ENCODE measurements at regions not wholly inside any gene's neighbourhood (a gene's known extent, or its start where the extent isn't known, plus 50 kb on each side); places are given as distances from the start of the nearest gene placed in this dataset.

- DNase-seq: no peak
These were observed 65.7 kb upstream of the SDK1 start for GRCh38 chr7:3235322-3235721.

GRCh38 chr7:3236268-3236667 lies 64.8 kb upstream of the SDK1 start:
- DNase-seq: no peak

- DNase-seq: no peak
These were observed 62.4 kb upstream of the SDK1 start for GRCh38 chr7:3238525-3239210.

- no peak for DNase-seq
These were observed 61.8 kb upstream of the SDK1 start for GRCh38 chr7:3239291-3239691.

GRCh38 chr7:3240826-3241430 lies 60.1 kb upstream of the SDK1 start:
- DNase-seq: no peak

GRCh38 chr7:3241686-3242258 lies 59.3 kb upstream of the SDK1 start:
- no peak for DNase-seq

GRCh38 chr7:3242398-3242972 lies 58.6 kb upstream of the SDK1 start:
- DNase-seq: no peak

GRCh38 chr7:3243256-3243655 lies 57.8 kb upstream of the SDK1 start:
- DNase-seq: no peak

GRCh38 chr7:3243680-3244079 lies 57.4 kb upstream of the SDK1 start:
- no peak for DNase-seq

GRCh38 chr7:3244241-3244814 lies 56.7 kb upstream of the SDK1 start:
- DNase-seq: no peak

GRCh38 chr7:3245077-3245476 lies 56.0 kb upstream of the SDK1 start:
- DNase-seq: no peak

GRCh38 chr7:3245721-3246120 lies 55.3 kb upstream of the SDK1 start:
- no peak for DNase-seq

- DNase-seq: no peak
These were observed 54.9 kb upstream of the SDK1 start for GRCh38 chr7:3246127-3246526.

GRCh38 chr7:3246651-3247050 lies 54.4 kb upstream of the SDK1 start:
- DNase-seq: no peak

- no peak for DNase-seq
These were observed 50.3 kb upstream of the SDK1 start for GRCh38 chr7:3250725-3251124.

Measured in hippocampal formation (tissue), 2 donors.